Karpas-422 (cell line): ENCODE measurements at regions not wholly inside any gene's neighbourhood (a gene's known extent, or its start where the extent isn't known, plus 50 kb on each side); places are given as distances from the start of the nearest gene placed in this dataset.
"Not testable (repeated sequence)": the region's sequence is repeated elsewhere in the genome, so short reads cannot be mapped to it uniquely, and the experiment has no call there.

ENCODE experiments used
- DNase-seq: peaks from one replicate; pipeline ENCODE4 v3.0.0-alpha.2; 2015
- H2AFZ ChIP-seq: fragments of 200-600 bp; sonication (generic); 2 replicates; pipeline ENCODE4 v1.6.1; 2014; ENCODE audit warnings: antibody characterized with exemption, low read length, mixed read lengths
- H3K27ac ChIP-seq: fragments of 200-600 bp; sonication (generic); 2 replicates; pipeline ENCODE4 v1.5.1; 2014; ENCODE audit warnings: mild to moderate bottlenecking, low read length, moderate library complexity
- H3K27me3 ChIP-seq: fragments of 200-600 bp; sonication (generic); 2 replicates; pipeline ENCODE4 v1.6.1; 2014; ENCODE audit warnings: low read length, mixed read lengths
- H3K36me3 ChIP-seq: fragments of 200-600 bp; sonication (generic); 2 replicates; pipeline ENCODE4 v1.6.1; 2014; ENCODE audit warnings: low read length, mixed read lengths; ENCODE audit not compliant: insufficient read depth
- H3K4me1 ChIP-seq: fragments of 200-600 bp; sonication (generic); 2 replicates; pipeline ENCODE4 v1.6.1; 2014; ENCODE audit warnings: mild to moderate bottlenecking, low read length, mixed read lengths
- H3K4me2 ChIP-seq: fragments of 200-600 bp; sonication (generic); 2 replicates; pipeline ENCODE4 v1.6.1; 2014; ENCODE audit warnings: low read length, low read depth, mild to moderate bottlenecking; ENCODE audit not compliant: poor library complexity, severe bottlenecking
- H3K4me3 ChIP-seq: fragments of 200-600 bp; sonication (generic); 2 replicates; pipeline ENCODE4 v1.5.1; 2014; ENCODE audit warnings: mild to moderate bottlenecking, antibody characterized with exemption, low read length, mixed read lengths
- H3K79me2 ChIP-seq: fragments of 200-600 bp; sonication (generic); 2 replicates; pipeline ENCODE4 v1.6.1; 2014; ENCODE audit warnings: mild to moderate bottlenecking, low read length, mixed read lengths
- H3K9ac ChIP-seq: fragments of 200-600 bp; sonication (generic); 2 replicates; pipeline ENCODE4 v1.6.0; 2014; ENCODE audit warnings: low read length
- H3K9me2 ChIP-seq: fragments of 200-600 bp; sonication (generic), shearing (Covaris generic); replicated peaks from 2 replicates; pipeline ENCODE4 v1.6.0; 2014; ENCODE audit warnings: mild to moderate bottlenecking, low read length, moderate library complexity; ENCODE audit not compliant: insufficient read depth
- H3K9me3 ChIP-seq: fragments of 300-700, 200-600 bp; sonication (generic); 2 replicates; pipeline ENCODE4 v1.6.1; 2014; ENCODE audit warnings: low read length, mixed read lengths
- H4K20me1 ChIP-seq: fragments of 200-600 bp; sonication (generic); 2 replicates; pipeline ENCODE4 v1.6.1; 2014; ENCODE audit warnings: mild to moderate bottlenecking, antibody characterized with exemption, low read length, low read depth; ENCODE audit not compliant: insufficient read depth

DNA sequence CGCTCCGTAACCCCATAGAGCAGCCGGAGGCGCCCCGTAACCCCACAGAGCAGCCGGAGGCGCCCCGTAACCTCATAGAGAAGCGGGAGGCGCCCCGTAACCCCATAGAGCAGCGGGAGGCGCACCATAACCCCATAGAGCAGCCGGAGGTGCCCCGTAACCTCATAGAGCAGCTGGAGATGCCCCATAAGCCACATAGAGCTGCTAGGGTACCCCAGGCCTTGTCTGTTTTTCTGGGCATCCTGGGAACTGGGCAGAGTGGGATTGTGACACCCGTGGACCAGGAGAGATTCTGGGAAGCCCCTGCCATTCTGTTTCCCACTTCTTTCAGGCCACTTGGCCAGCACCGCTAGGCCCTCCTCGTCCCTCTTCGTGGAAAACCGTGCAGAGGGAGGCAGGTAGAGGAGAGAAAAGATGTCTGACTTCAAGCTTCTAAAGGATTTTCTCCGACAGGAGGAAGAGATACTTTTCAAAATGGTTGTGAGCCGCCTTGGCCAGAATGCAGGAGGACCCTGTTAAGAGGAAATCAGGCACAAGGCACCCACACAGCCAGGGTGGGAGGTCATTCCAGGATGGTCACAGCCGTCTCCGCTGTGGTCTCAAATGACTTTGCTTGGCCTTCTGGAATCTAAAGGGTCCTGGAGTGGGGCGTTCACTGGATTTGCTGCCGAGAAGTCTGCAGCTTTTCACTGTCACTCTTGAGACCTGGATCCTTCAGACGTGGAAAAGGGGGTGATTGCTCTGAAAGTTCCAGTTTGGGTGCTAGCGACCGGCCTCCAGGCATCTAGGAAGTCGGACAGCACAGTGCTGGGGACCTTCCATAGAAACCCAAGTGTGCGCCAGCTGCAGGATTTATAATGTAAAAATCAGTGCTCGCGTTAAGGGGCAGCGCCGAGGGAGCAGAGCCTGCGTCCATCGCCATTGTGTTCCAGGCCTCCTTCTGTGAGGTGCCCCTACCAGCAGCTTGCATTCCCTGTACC lies 178.3 kb upstream of the ZNF469 start:
- H3K36me3 ChIP-seq, H4K20me1 ChIP-seq, H3K4me3 ChIP-seq, H3K27me3 ChIP-seq, DNase-seq, H3K79me2 ChIP-seq, H3K4me2 ChIP-seq, H3K9ac ChIP-seq, H3K9me3 ChIP-seq, H3K9me2 ChIP-seq, H2AFZ ChIP-seq, H3K4me1 ChIP-seq, H3K27ac ChIP-seq: not testable (repeated sequence)

DNA sequence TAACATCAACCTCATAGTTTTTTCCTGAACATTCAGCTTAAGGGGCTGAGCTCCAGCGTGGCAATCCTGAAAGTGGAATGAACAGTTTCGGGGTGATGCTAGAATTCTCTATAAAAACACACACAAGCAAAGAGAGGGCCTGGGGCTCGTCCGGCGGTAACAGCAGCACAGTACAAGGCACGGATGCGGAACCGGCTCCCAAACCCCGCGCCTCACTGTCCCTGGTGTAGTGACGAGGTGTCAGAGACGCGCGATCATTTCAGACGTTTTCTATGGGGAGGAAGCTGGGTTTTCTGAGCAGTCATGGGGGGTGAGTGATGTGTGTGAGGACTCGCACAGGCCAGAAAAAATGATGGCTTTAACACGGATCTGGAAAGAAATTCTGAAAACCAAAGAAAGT lies 177.3 kb upstream of the ZNF469 start:
- H3K9me2 ChIP-seq, H3K9me3 ChIP-seq, H2AFZ ChIP-seq, H3K36me3 ChIP-seq, H4K20me1 ChIP-seq, DNase-seq, H3K4me3 ChIP-seq, H3K9ac ChIP-seq, H3K27ac ChIP-seq, H3K4me1 ChIP-seq, H3K4me2 ChIP-seq, H3K79me2 ChIP-seq, H3K27me3 ChIP-seq: not testable (repeated sequence)

GRCh38 chr16:88206006-88206405 lies 176.8 kb upstream of the ZNF469 start:
- H2AFZ ChIP-seq, H3K9me3 ChIP-seq, H4K20me1 ChIP-seq, DNase-seq, H3K4me3 ChIP-seq, H3K36me3 ChIP-seq, H3K4me1 ChIP-seq, H3K9ac ChIP-seq, H3K79me2 ChIP-seq, H3K9me2 ChIP-seq, H3K27me3 ChIP-seq, H3K27ac ChIP-seq, H3K4me2 ChIP-seq: not testable (repeated sequence)

DNA sequence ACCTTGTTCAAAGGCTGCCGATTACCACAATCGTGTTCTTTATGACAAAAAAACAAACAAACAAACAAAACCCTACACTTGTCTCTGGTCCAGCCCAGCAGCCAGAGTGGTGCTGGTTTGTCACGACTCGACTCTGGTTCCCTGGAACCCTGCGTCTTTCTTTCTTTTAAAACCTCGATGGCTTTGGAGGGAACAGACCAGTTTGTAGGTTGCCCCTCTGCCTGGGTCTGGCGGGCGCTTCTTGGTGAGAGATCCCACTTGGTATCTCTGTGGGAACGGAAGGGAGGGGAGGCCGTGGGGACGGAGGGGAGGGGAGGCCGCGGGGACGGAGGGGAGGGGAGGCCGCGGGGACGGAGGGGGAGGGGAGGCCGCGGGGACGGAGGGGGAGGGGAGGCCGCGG lies 176.2 kb upstream of the ZNF469 start:
- not testable (repeated sequence) for H3K9me2 ChIP-seq, H3K79me2 ChIP-seq, H3K4me2 ChIP-seq, H3K4me3 ChIP-seq, H3K9me3 ChIP-seq, H3K27me3 ChIP-seq, H3K4me1 ChIP-seq, H3K9ac ChIP-seq, H3K36me3 ChIP-seq, H3K27ac ChIP-seq, DNase-seq, H2AFZ ChIP-seq, H4K20me1 ChIP-seq

DNA sequence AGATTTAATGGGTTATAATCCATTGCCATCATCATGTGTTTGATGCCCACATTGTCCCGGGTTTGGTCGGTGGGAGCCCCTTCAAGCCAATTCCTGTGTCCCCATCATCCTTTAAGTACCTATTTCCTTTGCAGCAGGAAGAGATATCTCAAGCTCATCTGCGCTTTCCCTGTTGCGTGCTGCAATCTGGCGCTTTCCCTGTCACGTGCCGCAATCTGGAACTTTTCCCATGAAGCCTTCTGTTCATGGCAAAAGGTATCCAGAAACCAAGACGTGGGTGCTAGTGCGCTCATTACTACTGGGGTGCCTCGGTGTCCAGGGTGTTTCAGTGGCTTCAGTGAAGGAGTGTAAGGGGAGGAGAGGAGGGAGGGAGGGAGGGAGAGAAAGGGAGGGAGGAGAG lies 174.6 kb upstream of the ZNF469 start:
- Histone ChIP-seq H2AFZ (no peak overlapping the region), H4K20me1 (no peaks in the 10 kb centered on the region), H3K4me2 (no peak overlapping the region), H3K79me2 (no peaks in the 10 kb centered on the region), H3K9ac (no peak overlapping the region), H3K4me1 (no peaks in the 10 kb centered on the region), H3K36me3 (no peaks in the 10 kb centered on the region), H3K27ac (no peak overlapping the region), H3K9me2 (no peaks in the 10 kb centered on the region), H3K4me3 (no peak overlapping the region), H3K9me3 (no peaks in the 10 kb centered on the region), H3K27me3 (no peaks in the 10 kb centered on the region)
- no peak for DNase-seq

- H3K27ac ChIP-seq, H3K4me3 ChIP-seq, H3K9me2 ChIP-seq, H2AFZ ChIP-seq, H3K27me3 ChIP-seq, H3K4me2 ChIP-seq, H3K9me3 ChIP-seq, DNase-seq, H3K4me1 ChIP-seq, H3K36me3 ChIP-seq, H4K20me1 ChIP-seq, H3K9ac ChIP-seq, H3K79me2 ChIP-seq: not testable (repeated sequence)
Measured at GRCh38 chr16:88208776-88209175, 174.0 kb upstream of the ZNF469 start.

DNA sequence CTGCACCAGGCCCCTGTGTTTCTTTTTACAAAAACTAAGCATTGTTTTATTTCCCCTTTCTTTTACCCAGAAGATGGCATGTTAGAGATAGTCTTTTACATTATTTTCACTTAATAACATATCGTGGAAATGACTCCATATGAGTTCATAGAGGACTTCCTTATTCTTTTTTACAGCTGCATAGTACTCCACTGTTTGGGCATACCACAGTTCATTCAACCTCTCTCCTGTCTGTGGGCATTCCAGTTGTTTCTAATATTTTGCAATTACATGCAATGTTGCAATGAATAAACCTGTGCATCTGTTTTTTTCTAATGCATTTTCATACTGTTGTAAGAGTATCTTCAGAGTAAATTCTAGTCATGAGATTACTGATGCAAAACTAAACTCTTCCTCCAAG lies 173.2 kb upstream of the ZNF469 start:
- not testable (repeated sequence) for H3K36me3 ChIP-seq, H3K27me3 ChIP-seq, H4K20me1 ChIP-seq, H3K79me2 ChIP-seq, H3K4me2 ChIP-seq, H3K4me3 ChIP-seq, H2AFZ ChIP-seq, DNase-seq, H3K9ac ChIP-seq, H3K27ac ChIP-seq, H3K9me3 ChIP-seq, H3K9me2 ChIP-seq, H3K4me1 ChIP-seq

DNA sequence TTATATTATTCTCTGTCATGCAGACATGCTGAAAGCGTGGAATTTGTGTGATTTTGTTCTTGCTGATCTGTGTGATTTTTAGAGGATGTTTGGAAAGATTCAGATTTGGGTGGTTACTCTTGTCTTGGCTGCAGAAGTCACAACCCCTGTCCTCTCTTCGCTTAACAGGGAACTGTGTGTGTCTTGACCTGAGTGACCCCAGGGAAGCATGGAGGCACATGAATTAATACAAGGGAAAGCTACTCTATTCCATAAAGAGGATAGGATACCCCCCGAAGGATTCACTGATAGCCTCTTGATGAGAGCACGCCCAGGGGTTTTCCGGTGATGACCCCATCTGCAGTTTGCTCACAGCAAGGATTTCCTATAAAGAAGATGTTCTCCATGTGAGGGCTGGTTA lies 168.8 kb upstream of the ZNF469 start:
- not testable (repeated sequence) for H3K4me2 ChIP-seq, H3K27me3 ChIP-seq, H3K4me1 ChIP-seq, H3K4me3 ChIP-seq, H3K9me3 ChIP-seq, H2AFZ ChIP-seq, H3K79me2 ChIP-seq, H3K9me2 ChIP-seq, H3K36me3 ChIP-seq, H3K9ac ChIP-seq, H4K20me1 ChIP-seq, DNase-seq, H3K27ac ChIP-seq
